ENCODE measurements at regions not wholly inside any gene's neighbourhood (a gene's known extent, or its start where the extent isn't known, plus 50 kb on each side); places are given as distances from the start of the nearest gene placed in this dataset.

- TF ChIP-seq TAF1 (IDR thresholded peaks at IDR 0.05; ENCODE audit: low read depth), result no peak
- TF ChIP-seq CTCF (IDR thresholded peaks at IDR 0.05; ENCODE audit: poor library complexity, severe bottlenecking), result no peak
- no peak for TF ChIP-seq EZH2 (IDR thresholded peaks at IDR 0.05; ENCODE audit: borderline replicate concordance, insufficient read depth, low read length, poor library complexity, severe bottlenecking)
- TF ChIP-seq, protein P1, sequence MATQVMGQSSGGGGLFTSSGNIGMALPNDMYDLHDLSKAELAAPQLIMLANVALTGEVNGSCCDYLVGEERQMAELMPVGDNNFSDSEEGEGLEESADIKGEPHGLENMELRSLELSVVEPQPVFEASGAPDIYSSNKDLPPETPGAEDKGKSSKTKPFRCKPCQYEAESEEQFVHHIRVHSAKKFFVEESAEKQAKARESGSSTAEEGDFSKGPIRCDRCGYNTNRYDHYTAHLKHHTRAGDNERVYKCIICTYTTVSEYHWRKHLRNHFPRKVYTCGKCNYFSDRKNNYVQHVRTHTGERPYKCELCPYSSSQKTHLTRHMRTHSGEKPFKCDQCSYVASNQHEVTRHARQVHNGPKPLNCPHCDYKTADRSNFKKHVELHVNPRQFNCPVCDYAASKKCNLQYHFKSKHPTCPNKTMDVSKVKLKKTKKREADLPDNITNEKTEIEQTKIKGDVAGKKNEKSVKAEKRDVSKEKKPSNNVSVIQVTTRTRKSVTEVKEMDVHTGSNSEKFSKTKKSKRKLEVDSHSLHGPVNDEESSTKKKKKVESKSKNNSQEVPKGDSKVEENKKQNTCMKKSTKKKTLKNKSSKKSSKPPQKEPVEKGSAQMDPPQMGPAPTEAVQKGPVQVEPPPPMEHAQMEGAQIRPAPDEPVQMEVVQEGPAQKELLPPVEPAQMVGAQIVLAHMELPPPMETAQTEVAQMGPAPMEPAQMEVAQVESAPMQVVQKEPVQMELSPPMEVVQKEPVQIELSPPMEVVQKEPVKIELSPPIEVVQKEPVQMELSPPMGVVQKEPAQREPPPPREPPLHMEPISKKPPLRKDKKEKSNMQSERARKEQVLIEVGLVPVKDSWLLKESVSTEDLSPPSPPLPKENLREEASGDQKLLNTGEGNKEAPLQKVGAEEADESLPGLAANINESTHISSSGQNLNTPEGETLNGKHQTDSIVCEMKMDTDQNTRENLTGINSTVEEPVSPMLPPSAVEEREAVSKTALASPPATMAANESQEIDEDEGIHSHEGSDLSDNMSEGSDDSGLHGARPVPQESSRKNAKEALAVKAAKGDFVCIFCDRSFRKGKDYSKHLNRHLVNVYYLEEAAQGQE (IDR thresholded peaks at IDR 0.05; ENCODE audit: borderline replicate concordance), result no peak
Measured at GRCh38 chr2:219733106-219733505, 105.7 kb downstream of the SLC4A3 start.
